ENCODE measurements at regions not wholly inside any gene's neighbourhood (a gene's known extent, or its start where the extent isn't known, plus 50 kb on each side); places are given as distances from the start of the nearest gene placed in this dataset.

- FAIRE-seq (no peak), DNase-seq (ENCODE audit: insufficient read length, low spot score) (no peak)
- TF ChIP-seq, protein P1, sequence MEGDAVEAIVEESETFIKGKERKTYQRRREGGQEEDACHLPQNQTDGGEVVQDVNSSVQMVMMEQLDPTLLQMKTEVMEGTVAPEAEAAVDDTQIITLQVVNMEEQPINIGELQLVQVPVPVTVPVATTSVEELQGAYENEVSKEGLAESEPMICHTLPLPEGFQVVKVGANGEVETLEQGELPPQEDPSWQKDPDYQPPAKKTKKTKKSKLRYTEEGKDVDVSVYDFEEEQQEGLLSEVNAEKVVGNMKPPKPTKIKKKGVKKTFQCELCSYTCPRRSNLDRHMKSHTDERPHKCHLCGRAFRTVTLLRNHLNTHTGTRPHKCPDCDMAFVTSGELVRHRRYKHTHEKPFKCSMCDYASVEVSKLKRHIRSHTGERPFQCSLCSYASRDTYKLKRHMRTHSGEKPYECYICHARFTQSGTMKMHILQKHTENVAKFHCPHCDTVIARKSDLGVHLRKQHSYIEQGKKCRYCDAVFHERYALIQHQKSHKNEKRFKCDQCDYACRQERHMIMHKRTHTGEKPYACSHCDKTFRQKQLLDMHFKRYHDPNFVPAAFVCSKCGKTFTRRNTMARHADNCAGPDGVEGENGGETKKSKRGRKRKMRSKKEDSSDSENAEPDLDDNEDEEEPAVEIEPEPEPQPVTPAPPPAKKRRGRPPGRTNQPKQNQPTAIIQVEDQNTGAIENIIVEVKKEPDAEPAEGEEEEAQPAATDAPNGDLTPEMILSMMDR (IDR thresholded peaks at IDR 0.05; ENCODE audit: insufficient read depth, missing control alignments), result no peak
Measured at GRCh38 chr16:87138738-87139267, 178.4 kb downstream of the C16orf95 start.

GRCh38 chr16:87140211-87141200, 176.7 kb downstream of the C16orf95 start:
- TF ChIP-seq, protein P1 (IDR thresholded peaks at IDR 0.05; ENCODE audit: insufficient read depth, missing control alignments), result no peak
- FAIRE-seq (no peak), DNase-seq (ENCODE audit: insufficient read length, low spot score) (no peak)

GRCh38 chr16:87141402-87141801, 175.8 kb downstream of the C16orf95 start:
- TF ChIP-seq, protein P1 (IDR thresholded peaks at IDR 0.05; ENCODE audit: insufficient read depth, missing control alignments), result no peak
- FAIRE-seq (no peak), DNase-seq (ENCODE audit: insufficient read length, low spot score) (no peak)

GRCh38 chr16:87143661-87144121, 173.5 kb downstream of the C16orf95 start:
- FAIRE-seq (no peak), DNase-seq (ENCODE audit: insufficient read length, low spot score) (no peak)
- TF ChIP-seq, protein P1 (IDR thresholded peaks at IDR 0.05; ENCODE audit: insufficient read depth, missing control alignments), result no peak

DNA sequence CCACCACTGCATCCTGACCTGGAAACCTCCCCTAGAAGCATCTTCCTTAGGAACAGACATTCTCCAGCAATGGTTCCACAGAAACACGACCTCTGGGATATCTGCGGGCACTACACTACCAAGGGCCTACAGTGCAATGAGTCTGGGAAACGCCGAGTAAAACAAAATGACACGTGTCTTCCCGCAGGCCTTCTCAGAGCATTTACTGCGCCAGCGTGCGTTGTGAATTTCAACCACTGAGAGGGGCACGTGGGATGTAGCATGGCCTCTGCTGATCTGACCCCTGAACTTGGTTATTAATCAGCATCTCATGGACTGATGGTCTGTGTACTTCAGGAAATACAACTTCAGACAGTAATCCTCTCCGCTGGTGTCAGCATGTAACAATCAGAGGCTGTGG, 173.0 kb downstream of the C16orf95 start:
- DNase-seq (ENCODE audit: insufficient read length, low spot score), result no peak
- TF ChIP-seq, protein P1 (IDR thresholded peaks at IDR 0.05; ENCODE audit: insufficient read depth, missing control alignments), result no peak
- FAIRE-seq, result no peak

GRCh38 chr16:87145181-87146176, 171.7 kb downstream of the C16orf95 start:
- DNase-seq (ENCODE audit: insufficient read length, low spot score) (no peak), FAIRE-seq (no peak)
- TF ChIP-seq, protein P1 (IDR thresholded peaks at IDR 0.05; ENCODE audit: insufficient read depth, missing control alignments), result no peak

All from D721Med (cell line).